NB4 (cell line): ENCODE measurements at regions not wholly inside any gene's neighbourhood (a gene's known extent, or its start where the extent isn't known, plus 50 kb on each side); places are given as distances from the start of the nearest gene placed in this dataset.

ENCODE experiments used
- DNase-seq: peaks from one replicate; pipeline ENCODE4 v3.0.0; 2010; ENCODE audit warnings: low read depth
- H3K4me3 ChIP-seq: one replicate; pipeline ENCODE4 v1.5.1; 2011; ENCODE audit warnings: mild to moderate bottlenecking, low read depth, low read length, moderate library complexity
- MYC ChIP-seq: IDR thresholded peaks from 2 replicates; pipeline ENCODE4 v1.6.1; 2011; ENCODE audit warnings: low read depth, low read length
- POLR2A ChIP-seq: IDR thresholded peaks from 2 replicates; pipeline ENCODE4 v1.6.1; 2011; ENCODE audit warnings: mild to moderate bottlenecking; ENCODE audit not compliant: insufficient read length; ENCODE audit errors: extremely low read depth
- TF ChIP-seq, protein P1 (sequence below): IDR thresholded peaks from 2 replicates; pipeline ENCODE4 v1.6.1; 2011; ENCODE audit warnings: low read depth, low read length
- TF ChIP-seq, protein P2 (sequence below): IDR thresholded peaks from one replicate; pipeline ENCODE4 v1.5.1; 2012; ENCODE audit warnings: low read depth, low read length

DNA sequence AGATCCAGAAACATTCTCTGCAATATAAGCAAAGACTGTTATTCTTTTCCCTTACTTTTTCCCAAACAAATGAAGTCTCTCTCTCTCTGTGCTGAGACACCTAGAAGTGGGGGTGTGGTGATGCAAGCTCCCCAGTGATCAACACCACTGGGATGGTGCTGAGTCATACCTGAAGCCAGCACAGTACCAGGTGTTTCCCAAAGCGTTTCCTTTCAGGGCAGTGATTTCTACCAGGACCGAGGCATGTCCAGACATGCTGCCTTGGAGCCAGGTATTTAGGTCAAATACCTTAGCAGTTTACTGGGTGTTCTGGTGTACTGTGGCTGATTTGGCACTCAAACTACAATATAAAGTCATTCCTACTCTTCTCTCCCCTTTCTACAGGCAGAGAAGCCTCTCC, 726.5 kb downstream of the FAM133A start:
- no peak for TF ChIP-seq MYC
- TF ChIP-seq, protein P1, sequence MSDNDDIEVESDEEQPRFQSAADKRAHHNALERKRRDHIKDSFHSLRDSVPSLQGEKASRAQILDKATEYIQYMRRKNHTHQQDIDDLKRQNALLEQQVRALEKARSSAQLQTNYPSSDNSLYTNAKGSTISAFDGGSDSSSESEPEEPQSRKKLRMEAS: no peak
- no peak for TF ChIP-seq POLR2A
- TF ChIP-seq, protein P2, sequence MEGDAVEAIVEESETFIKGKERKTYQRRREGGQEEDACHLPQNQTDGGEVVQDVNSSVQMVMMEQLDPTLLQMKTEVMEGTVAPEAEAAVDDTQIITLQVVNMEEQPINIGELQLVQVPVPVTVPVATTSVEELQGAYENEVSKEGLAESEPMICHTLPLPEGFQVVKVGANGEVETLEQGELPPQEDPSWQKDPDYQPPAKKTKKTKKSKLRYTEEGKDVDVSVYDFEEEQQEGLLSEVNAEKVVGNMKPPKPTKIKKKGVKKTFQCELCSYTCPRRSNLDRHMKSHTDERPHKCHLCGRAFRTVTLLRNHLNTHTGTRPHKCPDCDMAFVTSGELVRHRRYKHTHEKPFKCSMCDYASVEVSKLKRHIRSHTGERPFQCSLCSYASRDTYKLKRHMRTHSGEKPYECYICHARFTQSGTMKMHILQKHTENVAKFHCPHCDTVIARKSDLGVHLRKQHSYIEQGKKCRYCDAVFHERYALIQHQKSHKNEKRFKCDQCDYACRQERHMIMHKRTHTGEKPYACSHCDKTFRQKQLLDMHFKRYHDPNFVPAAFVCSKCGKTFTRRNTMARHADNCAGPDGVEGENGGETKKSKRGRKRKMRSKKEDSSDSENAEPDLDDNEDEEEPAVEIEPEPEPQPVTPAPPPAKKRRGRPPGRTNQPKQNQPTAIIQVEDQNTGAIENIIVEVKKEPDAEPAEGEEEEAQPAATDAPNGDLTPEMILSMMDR: no peak
- no peak overlapping the region for H3K4me3 ChIP-seq
- DNase-seq: no peak

DNA sequence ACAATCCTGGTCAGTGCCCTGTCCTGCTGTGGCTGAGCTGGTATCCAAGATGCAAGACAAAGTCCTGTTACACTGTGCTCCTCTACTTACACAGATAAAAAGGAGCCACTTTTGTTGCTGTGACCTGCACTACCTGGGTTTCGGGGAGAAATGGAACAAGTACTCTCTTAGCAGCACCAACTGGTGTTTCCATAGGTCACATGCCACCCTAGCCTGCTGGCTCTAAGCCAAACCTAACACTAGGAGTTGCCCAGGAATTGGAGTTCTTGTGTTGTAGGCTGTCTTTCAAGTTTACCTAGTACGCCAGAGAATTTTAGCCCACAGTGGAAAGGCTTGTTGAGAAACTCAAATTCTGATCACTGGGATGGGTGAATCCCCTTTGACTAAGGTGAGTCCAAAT, 727.4 kb downstream of the FAM133A start:
- DNase-seq: no peak
- H3K4me3 ChIP-seq: no peak overlapping the region
- TF ChIP-seq, protein P2: no peak
- TF ChIP-seq MYC: no peak
- TF ChIP-seq, protein P1: no peak
- no peak for TF ChIP-seq POLR2A

DNA sequence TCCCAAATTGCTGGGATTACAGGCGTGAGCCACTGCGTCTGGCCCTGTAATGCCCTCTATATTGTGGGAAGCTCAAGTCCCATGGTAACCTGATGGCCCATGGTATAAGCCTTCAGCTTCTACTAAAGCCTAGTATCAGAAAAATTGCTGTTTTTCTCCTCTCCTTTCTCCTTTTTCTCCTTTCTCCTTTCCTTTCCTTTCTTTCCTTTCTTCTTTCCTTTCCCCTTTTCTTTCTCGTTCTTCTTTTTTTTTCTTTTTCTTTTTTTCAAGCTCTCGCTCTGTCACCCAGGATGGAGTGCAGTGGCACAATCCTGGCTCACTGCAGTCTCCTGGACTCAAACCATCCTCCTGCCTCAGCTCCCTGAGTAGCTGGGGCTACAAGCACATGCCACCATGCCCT, 740.7 kb downstream of the FAM133A start:
- no peak overlapping the region for H3K4me3 ChIP-seq
- TF ChIP-seq, protein P2: no peak
- TF ChIP-seq, protein P1: no peak
- no peak for TF ChIP-seq POLR2A
- TF ChIP-seq MYC: no peak
- no peak for DNase-seq

DNA sequence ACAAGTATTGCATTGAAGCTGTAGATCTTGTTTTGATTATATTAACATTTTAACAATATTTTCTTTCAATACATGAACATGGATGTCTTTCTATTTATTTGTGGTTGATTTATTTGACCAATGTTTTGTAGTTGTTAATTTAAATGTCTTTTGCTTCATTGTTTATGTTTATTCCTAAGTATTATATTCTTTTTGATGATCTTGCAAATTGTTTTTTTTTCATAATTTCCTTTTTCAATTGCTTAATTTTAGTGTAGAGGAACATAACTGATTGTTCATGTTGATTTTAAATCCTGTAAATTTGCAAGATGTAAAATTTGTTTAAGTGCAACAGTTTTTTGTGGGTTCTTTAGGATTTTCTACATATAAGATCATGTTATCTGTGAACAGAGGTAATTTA, 744.1 kb downstream of the FAM133A start:
- TF ChIP-seq, protein P1: no peak
- no peak for TF ChIP-seq MYC
- TF ChIP-seq, protein P2: no peak
- no peak for TF ChIP-seq POLR2A
- H3K4me3 ChIP-seq: no peak overlapping the region
- DNase-seq: no peak

DNA sequence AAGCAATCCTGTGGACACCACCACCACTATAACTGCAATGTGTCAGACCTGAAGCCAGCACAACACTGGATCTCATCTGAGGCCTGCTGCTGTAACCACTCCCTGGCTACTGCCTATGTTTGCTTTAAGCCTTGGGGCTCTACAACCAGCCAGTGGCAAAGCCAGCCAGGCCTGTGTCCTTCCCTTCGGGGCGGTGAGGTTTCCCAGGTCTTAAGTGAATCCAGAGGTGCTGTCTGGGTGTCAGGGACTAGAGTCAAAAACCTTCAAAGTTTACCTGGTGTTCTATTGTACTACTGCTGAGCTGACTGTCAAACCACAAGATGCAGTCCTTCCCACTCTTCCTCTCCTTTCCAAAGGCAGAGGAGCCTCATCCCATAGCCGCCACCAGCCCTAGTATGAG, 750.5 kb downstream of the FAM133A start:
- DNase-seq: no peak
- no peak for TF ChIP-seq POLR2A
- TF ChIP-seq, protein P2: no peak
- TF ChIP-seq, protein P1: no peak
- TF ChIP-seq MYC: no peak
- H3K4me3 ChIP-seq: no peak overlapping the region

DNA sequence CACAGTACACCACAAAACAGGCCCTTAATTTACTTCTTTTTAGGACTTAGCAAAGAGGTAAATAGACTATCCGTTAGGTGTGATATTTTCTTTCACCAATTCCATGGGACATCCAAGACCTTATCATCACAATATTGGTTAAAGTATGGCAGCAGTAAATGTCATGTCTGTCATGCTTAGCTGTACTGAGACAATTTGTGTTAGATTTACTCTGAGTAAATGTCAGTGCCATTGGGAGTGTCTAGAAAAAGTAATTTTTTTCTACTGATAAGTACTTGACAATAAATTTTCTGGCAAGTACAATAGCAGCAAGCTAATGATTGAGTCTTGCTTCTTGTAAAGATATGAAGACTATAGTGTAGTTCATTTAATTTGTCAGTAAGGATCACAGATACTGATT, 756.1 kb downstream of the FAM133A start:
- no peak for DNase-seq
- H3K4me3 ChIP-seq: no peak overlapping the region
- no peak for TF ChIP-seq MYC
- TF ChIP-seq, protein P1: no peak
- TF ChIP-seq POLR2A: no peak
- TF ChIP-seq, protein P2: no peak
